LNCaP clone FGC (cell line): ENCODE measurements at regions not wholly inside any gene's neighbourhood (a gene's known extent, or its start where the extent isn't known, plus 50 kb on each side); places are given as distances from the start of the nearest gene placed in this dataset.
A peak's percentile ranks its signal among the peaks of the same experiment; 100 is the strongest.

Experiments
- DNase-seq: peaks from one replicate; pipeline ENCODE4 v3.0.0-alpha.2; 2011; ENCODE audit warnings: low read depth
- H3K4me3 ChIP-seq: 2 replicates; pipeline ENCODE4 v1.5.1; 2011; ENCODE audit warnings: mild to moderate bottlenecking, low read depth, low read length, control low read depth
- TF ChIP-seq, protein P1 (sequence below): IDR thresholded peaks from 2 replicates; pipeline ENCODE4 v1.5.1; 2012; ENCODE audit warnings: mild to moderate bottlenecking; ENCODE audit not compliant: control insufficient read depth, insufficient read depth; ENCODE audit errors: extremely low read depth

DNA sequence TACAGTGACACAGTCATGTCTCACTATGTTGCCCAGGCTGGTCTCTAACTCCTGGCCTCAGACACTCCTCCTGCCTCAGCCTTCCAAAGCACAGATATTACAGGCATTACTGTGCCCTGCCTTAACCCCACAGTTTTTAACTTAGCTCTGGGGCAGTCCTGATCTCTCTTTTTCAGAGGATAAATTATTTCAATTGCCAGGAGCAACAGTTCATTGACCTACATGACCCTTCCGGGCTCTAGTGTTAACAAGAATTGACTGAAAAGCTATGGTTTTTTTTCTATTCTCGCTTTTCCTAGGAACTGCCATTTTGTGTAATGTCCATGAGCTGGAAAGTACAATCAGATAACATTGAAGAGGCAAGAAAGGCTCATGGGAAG is 92.8 kb downstream of the HNRNPLL start:
- TF ChIP-seq, protein P1, sequence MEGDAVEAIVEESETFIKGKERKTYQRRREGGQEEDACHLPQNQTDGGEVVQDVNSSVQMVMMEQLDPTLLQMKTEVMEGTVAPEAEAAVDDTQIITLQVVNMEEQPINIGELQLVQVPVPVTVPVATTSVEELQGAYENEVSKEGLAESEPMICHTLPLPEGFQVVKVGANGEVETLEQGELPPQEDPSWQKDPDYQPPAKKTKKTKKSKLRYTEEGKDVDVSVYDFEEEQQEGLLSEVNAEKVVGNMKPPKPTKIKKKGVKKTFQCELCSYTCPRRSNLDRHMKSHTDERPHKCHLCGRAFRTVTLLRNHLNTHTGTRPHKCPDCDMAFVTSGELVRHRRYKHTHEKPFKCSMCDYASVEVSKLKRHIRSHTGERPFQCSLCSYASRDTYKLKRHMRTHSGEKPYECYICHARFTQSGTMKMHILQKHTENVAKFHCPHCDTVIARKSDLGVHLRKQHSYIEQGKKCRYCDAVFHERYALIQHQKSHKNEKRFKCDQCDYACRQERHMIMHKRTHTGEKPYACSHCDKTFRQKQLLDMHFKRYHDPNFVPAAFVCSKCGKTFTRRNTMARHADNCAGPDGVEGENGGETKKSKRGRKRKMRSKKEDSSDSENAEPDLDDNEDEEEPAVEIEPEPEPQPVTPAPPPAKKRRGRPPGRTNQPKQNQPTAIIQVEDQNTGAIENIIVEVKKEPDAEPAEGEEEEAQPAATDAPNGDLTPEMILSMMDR: no peak
- DNase-seq: no peak
- no peak overlapping the region for H3K4me3 ChIP-seq

DNA sequence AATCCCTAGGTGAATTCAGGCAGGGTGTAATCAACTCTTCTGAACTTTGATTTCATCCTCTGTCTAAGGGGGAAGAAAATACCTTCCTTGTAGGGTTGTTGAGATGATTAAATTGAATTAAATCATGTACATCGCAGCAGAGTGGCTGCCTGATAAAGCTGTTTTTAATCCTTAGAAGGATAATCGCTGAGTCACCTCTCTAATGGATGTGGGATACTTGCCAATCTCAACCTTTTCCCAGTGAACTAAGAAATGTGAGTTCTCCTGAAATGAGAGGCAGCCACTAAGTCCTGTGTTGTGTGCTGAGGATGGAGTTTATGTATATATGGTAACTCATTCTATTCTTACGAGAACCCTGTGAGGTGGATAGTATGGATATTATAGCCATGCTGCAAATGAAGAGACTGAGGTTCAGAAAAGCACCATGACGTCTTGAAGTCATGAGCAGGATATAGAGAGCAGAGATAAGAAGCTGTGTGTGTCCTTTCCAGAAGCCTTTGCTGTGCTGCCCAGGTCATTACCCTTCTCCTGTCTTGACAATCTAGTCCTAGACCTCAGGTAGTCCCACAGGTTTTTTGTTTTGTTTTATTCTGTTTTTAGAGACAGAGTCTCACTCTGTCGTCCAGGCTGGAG is 93.3 kb downstream of the HNRNPLL start:
- TF ChIP-seq, protein P1: no peak
- no peak overlapping the region for H3K4me3 ChIP-seq
- DNase-seq: no peak

DNA sequence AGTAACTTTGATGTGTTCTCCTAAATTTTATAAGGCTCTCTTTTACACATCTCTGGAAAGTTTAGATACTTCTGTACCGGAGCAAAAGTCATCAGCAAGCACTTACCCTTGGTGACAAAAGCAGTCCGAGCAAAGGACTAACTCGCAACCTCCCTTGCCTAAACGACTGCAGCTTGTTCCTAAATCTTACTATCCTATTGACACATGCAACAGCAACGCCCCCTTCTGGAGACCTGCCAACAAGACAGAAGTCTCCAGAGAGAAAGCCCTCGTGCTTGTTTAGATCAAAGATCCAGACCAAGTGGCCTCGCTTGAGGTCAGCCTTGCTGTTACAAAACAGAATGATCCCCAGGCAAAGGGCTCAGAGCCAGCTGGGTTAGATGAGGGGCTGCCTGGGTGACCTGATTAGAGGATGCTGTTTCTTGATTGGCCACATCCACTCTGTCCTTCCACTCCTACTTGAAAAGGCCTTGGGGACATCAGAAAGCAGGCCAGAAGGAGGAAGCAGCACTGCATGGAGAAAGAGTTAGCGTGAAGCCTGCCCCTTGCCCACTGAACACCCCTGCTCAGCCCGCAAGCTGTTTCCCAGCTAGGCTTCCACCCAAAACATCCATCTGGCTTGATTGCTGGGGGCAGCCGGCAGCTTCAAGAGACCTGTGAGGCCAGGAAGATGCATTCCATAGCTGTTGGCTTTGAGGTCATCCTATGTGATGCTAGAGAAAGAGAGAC is 94.3 kb downstream of the HNRNPLL start:
- TF ChIP-seq, protein P1: peak; percentile 21; the same call in 1 of the 2 replicates
- DNase-seq: no peak
- no peak overlapping the region for H3K4me3 ChIP-seq

DNA sequence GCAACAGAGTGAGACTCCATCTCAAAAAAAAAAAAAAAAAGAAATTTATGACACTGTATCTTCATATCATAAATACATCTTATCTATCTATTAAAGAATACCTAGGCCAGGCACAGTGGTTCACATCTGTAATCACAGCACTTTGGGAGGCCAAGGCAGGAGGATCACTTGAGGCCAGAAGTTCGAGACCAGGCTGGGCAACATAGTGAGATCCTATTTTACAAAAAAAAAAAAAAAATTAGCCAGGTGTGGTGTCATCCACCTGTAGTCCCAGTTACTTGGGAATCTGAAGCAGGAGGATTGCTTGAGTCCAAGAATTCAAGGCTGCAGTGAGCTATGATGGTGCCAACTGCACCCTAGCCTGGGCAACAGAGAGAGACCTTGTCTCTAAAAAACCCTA is 95.0 kb downstream of the HNRNPLL start:
- TF ChIP-seq, protein P1: no peak
- DNase-seq: no peak
- no peak overlapping the region for H3K4me3 ChIP-seq

DNA sequence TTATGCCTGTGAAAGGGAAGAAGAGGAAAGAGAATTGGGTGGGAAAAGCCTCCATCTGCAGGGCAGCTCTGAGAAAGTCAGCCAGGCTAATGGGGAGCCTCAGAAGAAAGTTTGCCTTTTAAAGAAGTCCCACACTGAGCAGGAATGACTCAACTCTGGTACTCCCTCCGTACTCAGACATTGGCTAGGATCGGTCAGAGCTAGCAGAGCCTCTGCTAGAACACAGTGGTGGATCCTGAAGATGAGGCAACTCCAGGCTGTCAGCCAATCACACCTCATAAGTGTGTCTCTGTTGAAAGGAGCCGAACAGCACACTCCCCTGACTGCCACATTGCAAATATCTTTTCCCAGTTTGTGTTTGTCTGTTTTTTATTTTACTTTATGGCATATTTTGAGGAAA is 96.9 kb downstream of the HNRNPLL start:
- H3K4me3 ChIP-seq: no peak overlapping the region
- TF ChIP-seq, protein P1: no peak
- DNase-seq: no peak

DNA sequence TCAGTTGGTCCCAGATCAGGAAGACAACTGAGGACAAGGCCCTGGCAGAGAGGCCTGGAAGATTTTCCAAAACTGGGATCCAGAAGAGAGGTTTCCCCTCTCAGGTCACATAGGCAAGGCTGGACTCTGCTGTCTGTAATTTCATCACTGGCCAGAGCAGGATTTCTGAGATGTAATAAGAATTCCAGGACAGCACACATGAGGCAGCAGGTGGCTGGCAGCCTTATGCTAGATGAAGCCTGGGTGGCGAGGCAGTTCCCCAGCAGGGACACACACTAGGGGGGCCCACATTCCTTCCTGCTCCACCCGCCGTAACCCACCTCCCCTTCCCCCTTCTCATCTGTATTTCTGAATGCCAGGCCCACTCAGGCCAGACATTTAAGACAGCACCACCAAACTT is 98.6 kb downstream of the HNRNPLL start:
- TF ChIP-seq, protein P1: no peak
- no peak overlapping the region for H3K4me3 ChIP-seq
- DNase-seq: no peak
